Right atrium auricular region (tissue), 2 donors: ENCODE measurements at regions not wholly inside any gene's neighbourhood (a gene's known extent, or its start where the extent isn't known, plus 50 kb on each side); places are given as distances from the start of the nearest gene placed in this dataset.

ENCODE experiments used
- DNase-seq: peaks from one replicate; pipeline ENCODE4 v3.0.0-alpha.2; 2019; ENCODE audit warnings: low spot score
- H3K27ac ChIP-seq, 2 donors: fragments of 200-600 bp; sonication (generic); 1 replicate in 1 of 2; 2 replicates in 1 of 2; pipeline ENCODE4 v1.5.1; 2016 to 2019
- H3K27me3 ChIP-seq, 2 donors: fragments of 200-600 bp; sonication (generic); one replicate each; pipeline versions ENCODE4 v1.5.1 to v1.6.0; 2017 to 2019
- H3K36me3 ChIP-seq: fragments of 200-600 bp; sonication (generic); one replicate; pipeline ENCODE4 v1.5.1; 2016
- H3K4me1 ChIP-seq, 2 donors: fragments of 200-600 bp; sonication (generic); one replicate each; pipeline versions ENCODE4 v1.5.1 to v1.6.0; 2017 to 2019
- H3K4me3 ChIP-seq, 2 donors: fragments of 200-600 bp; sonication (generic); 1 replicate in 1 of 2; 2 replicates in 1 of 2; pipeline ENCODE4 v1.5.1; 2017 to 2019; ENCODE audit warnings: mild to moderate bottlenecking in 1 of 2, moderate library complexity in 1 of 2
- H3K9me3 ChIP-seq, 2 donors: fragments of 200-600 bp; sonication (generic); one replicate each; pipeline ENCODE4 v1.5.1; 2019
- CTCF ChIP-seq, 2 donors: fragments of 200-600 bp; sonication (generic); IDR thresholded peaks; one replicate each; pipeline ENCODE4 v1.5.1; 2019; ENCODE audit warnings: antibody characterized with exemption in 2 of 2

- Histone ChIP-seq H3K4me1 (no peaks in the 10 kb centered on the region), H3K9me3 (no peaks in the 10 kb centered on the region), H3K27me3 (no peaks in the 10 kb centered on the region), H3K36me3 (no peaks in the 10 kb centered on the region), H3K27ac (no peak overlapping the region), H3K4me3 (no peak overlapping the region)
- no peak for TF ChIP-seq CTCF (IDR thresholded peaks at IDR 0.05)
- no peak for DNase-seq
Measured at GRCh38 chr7:90081621-90082020, 72.6 kb upstream of the STEAP1 start.

GRCh38 chr7:90092506-90092905 is 61.8 kb upstream of the STEAP1 start:
- Histone ChIP-seq H3K27ac (no peak overlapping the region), H3K36me3 (no peaks in the 10 kb centered on the region), H3K9me3 (no peaks in the 10 kb centered on the region), H3K27me3 (no peaks in the 10 kb centered on the region), H3K4me1 (no peaks in the 10 kb centered on the region), H3K4me3 (no peak overlapping the region)
- TF ChIP-seq CTCF (IDR thresholded peaks at IDR 0.05) = no peak
- DNase-seq = no peak

- no peak overlapping the region for H3K27ac ChIP-seq
- no peaks in the 10 kb centered on the region for H3K9me3 ChIP-seq
- H3K4me3 ChIP-seq = no peak overlapping the region
- DNase-seq = no peak
- TF ChIP-seq CTCF (IDR thresholded peaks at IDR 0.05) = no peak
- H3K27me3 ChIP-seq = no peaks in the 10 kb centered on the region
- H3K4me1 ChIP-seq = no peaks in the 10 kb centered on the region
- H3K36me3 ChIP-seq = no peaks in the 10 kb centered on the region
Measured at GRCh38 chr7:90094030-90094429, 60.2 kb upstream of the STEAP1 start.
